ENCODE measurements at regions not wholly inside any gene's neighbourhood (a gene's known extent, or its start where the extent isn't known, plus 50 kb on each side); places are given as distances from the start of the nearest gene placed in this dataset.

DNA sequence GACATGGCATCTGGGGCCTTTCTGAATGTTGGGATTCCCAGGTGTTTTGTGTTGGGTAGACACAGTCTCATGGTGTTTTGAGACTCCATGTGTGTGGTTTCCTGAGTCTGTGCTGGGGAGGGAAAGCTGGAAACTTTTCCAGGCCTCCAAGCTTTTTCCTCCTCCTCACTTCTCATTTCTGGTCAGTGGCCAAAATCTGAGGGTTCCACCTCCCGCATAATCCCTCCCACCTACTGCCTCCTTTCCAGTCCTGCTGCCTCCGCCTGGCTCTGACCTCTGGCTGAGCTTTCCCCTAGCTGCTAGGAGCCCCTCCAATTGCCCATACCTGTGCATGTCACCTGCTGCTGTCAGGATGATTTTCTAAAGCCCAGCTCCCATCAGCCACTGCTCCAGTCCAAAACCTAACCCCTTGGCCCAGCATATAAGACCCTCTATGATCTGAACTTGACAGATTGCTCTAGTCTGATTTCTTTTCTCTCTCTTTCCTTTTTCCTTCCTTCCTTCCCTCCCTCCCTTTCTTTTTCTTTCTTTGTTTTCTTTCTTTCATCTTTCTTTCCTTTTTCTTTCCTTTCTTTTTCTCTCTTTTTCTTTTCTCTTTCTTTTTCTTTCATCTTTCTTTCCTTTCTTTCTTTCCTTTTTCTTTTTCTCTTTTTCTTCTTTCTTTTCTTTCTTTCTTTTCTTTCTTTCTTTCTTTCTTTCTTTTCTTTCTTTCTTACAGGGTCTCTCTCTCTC, 51.4 kb upstream of the NECTIN1 start:
- no peak for DNase-seq
- no peaks in the 10 kb centered on the region for H3K9me2 ChIP-seq (ENCODE audit: insufficient read depth)
- H3K27ac ChIP-seq: no peak overlapping the region
- BruUV-seq (replicated peaks): no TSS peak
- no peaks in the 10 kb centered on the region; the same call in 1 of the 2 replicates for H3K9me3 ChIP-seq (ENCODE audit: insufficient read depth, low read depth)
- ChIA-PET CTCF (no interaction called here), POLR2A (ENCODE audit: unreplicated experiment) (no interaction called here)
- peaks cover 100% of the 10 kb centered on the region for H3K27me3 ChIP-seq (ENCODE audit: insufficient read depth, low read depth)
- no peaks in the 10 kb centered on the region for H3K4me1 ChIP-seq (replicated peaks; ENCODE audit: insufficient read depth)
- H3K4me3 ChIP-seq: no peak overlapping the region
- TF ChIP-seq EZH2 (IDR thresholded peaks at IDR 0.05; ENCODE audit: low read depth): no peak
- TF ChIP-seq, protein P1, sequence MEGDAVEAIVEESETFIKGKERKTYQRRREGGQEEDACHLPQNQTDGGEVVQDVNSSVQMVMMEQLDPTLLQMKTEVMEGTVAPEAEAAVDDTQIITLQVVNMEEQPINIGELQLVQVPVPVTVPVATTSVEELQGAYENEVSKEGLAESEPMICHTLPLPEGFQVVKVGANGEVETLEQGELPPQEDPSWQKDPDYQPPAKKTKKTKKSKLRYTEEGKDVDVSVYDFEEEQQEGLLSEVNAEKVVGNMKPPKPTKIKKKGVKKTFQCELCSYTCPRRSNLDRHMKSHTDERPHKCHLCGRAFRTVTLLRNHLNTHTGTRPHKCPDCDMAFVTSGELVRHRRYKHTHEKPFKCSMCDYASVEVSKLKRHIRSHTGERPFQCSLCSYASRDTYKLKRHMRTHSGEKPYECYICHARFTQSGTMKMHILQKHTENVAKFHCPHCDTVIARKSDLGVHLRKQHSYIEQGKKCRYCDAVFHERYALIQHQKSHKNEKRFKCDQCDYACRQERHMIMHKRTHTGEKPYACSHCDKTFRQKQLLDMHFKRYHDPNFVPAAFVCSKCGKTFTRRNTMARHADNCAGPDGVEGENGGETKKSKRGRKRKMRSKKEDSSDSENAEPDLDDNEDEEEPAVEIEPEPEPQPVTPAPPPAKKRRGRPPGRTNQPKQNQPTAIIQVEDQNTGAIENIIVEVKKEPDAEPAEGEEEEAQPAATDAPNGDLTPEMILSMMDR (conservative IDR thresholded peaks at IDR 0.05): no peak
- no peak overlapping the region for H3K4me2 ChIP-seq
- no peak overlapping the region for H2AFZ ChIP-seq
- H3K79me2 ChIP-seq (ENCODE audit: low read depth): no peaks in the 10 kb centered on the region
- H4K20me1 ChIP-seq (ENCODE audit: insufficient read depth): no peaks in the 10 kb centered on the region
- no peaks in the 10 kb centered on the region for H3F3A ChIP-seq (ENCODE audit: insufficient read depth, low read depth)
- H3K36me3 ChIP-seq (ENCODE audit: low read depth): no peaks in the 10 kb centered on the region
- intact Hi-C loops (cut with micrococcal nuclease; ENCODE audit: unreplicated experiment): no loop called here

DNA sequence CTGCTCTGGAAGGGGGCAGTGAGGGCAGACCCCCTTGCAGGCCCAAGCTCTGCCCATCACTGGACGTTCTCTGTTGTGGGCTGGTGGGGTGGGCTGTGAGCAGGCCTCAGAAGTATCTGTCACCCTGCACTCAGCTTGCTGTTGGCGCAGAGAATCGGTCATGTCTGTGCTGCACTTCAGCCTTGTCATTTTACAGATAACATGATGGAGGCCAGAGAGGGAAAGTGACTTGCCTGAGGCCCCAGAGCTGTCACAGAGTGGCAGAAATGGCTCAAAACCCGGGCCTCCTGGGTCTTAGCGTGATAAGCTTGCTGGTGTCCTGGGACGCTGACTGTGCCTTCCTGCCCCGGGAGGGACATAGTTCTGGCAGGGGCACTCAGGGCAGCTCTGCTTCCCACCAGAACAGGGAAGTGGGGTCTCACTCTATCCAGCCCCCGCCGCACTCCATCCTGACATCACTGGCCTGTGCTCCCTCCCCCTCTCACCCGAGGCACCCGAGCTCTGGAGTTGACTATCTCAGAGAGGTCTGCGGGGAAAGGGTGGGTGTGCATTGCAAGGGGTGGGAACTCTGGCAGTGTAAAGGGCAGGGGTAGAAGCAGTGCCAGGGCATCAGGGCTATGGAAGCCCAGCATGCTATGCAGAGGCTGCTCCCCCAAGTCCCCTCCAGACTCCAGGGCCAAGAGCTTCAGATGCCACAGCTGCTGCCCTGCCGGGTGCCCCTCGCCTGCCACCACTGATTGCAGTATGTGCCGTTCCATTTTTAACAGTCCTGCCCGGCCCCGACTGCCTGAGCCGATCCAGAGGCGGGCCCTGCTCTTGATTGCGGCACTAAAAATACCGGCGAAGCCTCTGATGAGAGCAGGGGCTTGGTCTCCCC, 50.4 kb upstream of the NECTIN1 start:
- no peak overlapping the region for H2AFZ ChIP-seq
- TF ChIP-seq, protein P1 (conservative IDR thresholded peaks at IDR 0.05): no peak
- TF ChIP-seq EZH2 (IDR thresholded peaks at IDR 0.05; ENCODE audit: low read depth): no peak
- no peak overlapping the region for H3K4me3 ChIP-seq
- no peaks in the 10 kb centered on the region for H3K4me1 ChIP-seq (replicated peaks; ENCODE audit: insufficient read depth)
- H3K9me2 ChIP-seq (ENCODE audit: insufficient read depth): no peaks in the 10 kb centered on the region
- intact Hi-C loops (cut with micrococcal nuclease; ENCODE audit: unreplicated experiment): no loop called here
- no TSS peak for BruUV-seq (replicated peaks)
- H3K27me3 ChIP-seq (ENCODE audit: insufficient read depth, low read depth): peaks cover 99% of the 10 kb centered on the region
- H3K79me2 ChIP-seq (ENCODE audit: low read depth): no peaks in the 10 kb centered on the region
- no peak overlapping the region for H3K27ac ChIP-seq
- H3K36me3 ChIP-seq (ENCODE audit: low read depth): no peaks in the 10 kb centered on the region
- DNase-seq: no peak
- H4K20me1 ChIP-seq (ENCODE audit: insufficient read depth): no peaks in the 10 kb centered on the region
- no peaks in the 10 kb centered on the region; the same call in 1 of the 2 replicates for H3K9me3 ChIP-seq (ENCODE audit: insufficient read depth, low read depth)
- ChIA-PET POLR2A (ENCODE audit: unreplicated experiment) (no interaction called here), CTCF (no interaction called here)
- no peaks in the 10 kb centered on the region for H3F3A ChIP-seq (ENCODE audit: insufficient read depth, low read depth)
- no peak overlapping the region for H3K4me2 ChIP-seq
